Neural cell (in vitro differentiated cells): ENCODE measurements at regions not wholly inside any gene's neighbourhood (a gene's known extent, or its start where the extent isn't known, plus 50 kb on each side); places are given as distances from the start of the nearest gene placed in this dataset.

Source experiments
- H2AFZ ChIP-seq: fragments of 200-600, 300-800 bp; sonication (generic), shearing (Covaris generic); 2 replicates; pipeline ENCODE4 v1.6.0; 2014; ENCODE audit warnings: low read depth, mild to moderate bottlenecking, antibody characterized with exemption, low read length, moderate library complexity
- H3F3A ChIP-seq: fragments of 200-600 bp; shearing (Covaris generic); 2 replicates; pipeline ENCODE4 v1.6.1; 2016; ENCODE audit warnings: mild to moderate bottlenecking, moderate library complexity, mixed read lengths, antibody characterized with exemption, low read length; ENCODE audit not compliant: insufficient read depth, poor library complexity, severe bottlenecking
- H3K27ac ChIP-seq: fragments of 200-600, 300-800 bp; sonication (generic), shearing (Covaris generic); 2 replicates; pipeline ENCODE4 v1.5.1; 2014; ENCODE audit warnings: mild to moderate bottlenecking, low read length, moderate library complexity
- H3K27me3 ChIP-seq: fragments of 300-800, 200-600 bp; sonication (generic), shearing (Covaris generic); 2 replicates; pipeline ENCODE4 v1.6.0; 2014; ENCODE audit warnings: mild to moderate bottlenecking, low read depth, low read length, moderate library complexity; ENCODE audit not compliant: insufficient read depth
- H3K36me3 ChIP-seq: fragments of 300-800, 200-600 bp; sonication (generic), shearing (Covaris generic); 2 replicates; pipeline ENCODE4 v1.5.1; 2014; ENCODE audit warnings: mild to moderate bottlenecking, antibody characterized with exemption, low read length, moderate library complexity; ENCODE audit not compliant: insufficient read depth
- H3K4me2 ChIP-seq: fragments of 300-800, 200-600 bp; sonication (generic), shearing (Covaris generic); 2 replicates; pipeline ENCODE4 v1.6.0; 2014; ENCODE audit warnings: mild to moderate bottlenecking, low read length
- H3K4me3 ChIP-seq: fragments of 300-800, 200-600 bp; sonication (generic), shearing (Covaris generic); 2 replicates; pipeline ENCODE4 v1.5.1; 2014; ENCODE audit warnings: mild to moderate bottlenecking, low read length, moderate library complexity
- H3K79me2 ChIP-seq: fragments of 200-600 bp; shearing (Covaris generic); replicated peaks from 2 replicates; pipeline ENCODE4 v1.6.0; 2014; ENCODE audit warnings: mild to moderate bottlenecking, low read length, moderate library complexity; ENCODE audit not compliant: insufficient read depth
- H3K9ac ChIP-seq: fragments of 300-800, 200-600 bp; sonication (generic), shearing (Covaris generic); 2 replicates; pipeline ENCODE4 v1.6.1; 2016; ENCODE audit warnings: mild to moderate bottlenecking, low read length, mixed read lengths
- H3K9me2 ChIP-seq: fragments of 200-600 bp; shearing (Covaris generic); 2 replicates; pipeline ENCODE4 v1.6.1; 2016; ENCODE audit warnings: mild to moderate bottlenecking, low read length, mixed read lengths; ENCODE audit not compliant: insufficient read depth
- H3K9me3 ChIP-seq: fragments of 200-600, 300-800 bp; sonication (generic), shearing (Covaris generic); 2 replicates; pipeline ENCODE4 v1.6.1; 2016; ENCODE audit warnings: mild to moderate bottlenecking, mixed run types, low read length, moderate library complexity, mixed read lengths
- H4K20me1 ChIP-seq: fragments of 200-600 bp; shearing (Covaris generic); 2 replicates; pipeline ENCODE4 v1.6.1; 2016; ENCODE audit warnings: mild to moderate bottlenecking, mixed run types; ENCODE audit not compliant: insufficient read depth
- CTCF ChIP-seq: fragments of 450-650 bp; IDR thresholded peaks from 2 replicates; pipeline ENCODE4 v1.5.1; 2014; ENCODE audit warnings: antibody characterized with exemption, mild to moderate bottlenecking, moderate library complexity; ENCODE audit not compliant: poor library complexity, severe bottlenecking
- EP300 ChIP-seq: fragments of 450-650 bp; conservative IDR thresholded peaks from 2 replicates; pipeline ENCODE4 v1.6.1; 2014; ENCODE audit warnings: antibody characterized with exemption, mild to moderate bottlenecking, moderate library complexity; ENCODE audit not compliant: poor library complexity, severe bottlenecking
- EZH2 ChIP-seq: fragments of 200-600, 300-800 bp; shearing (Covaris generic), sonication (generic); IDR thresholded peaks from 2 replicates; pipeline ENCODE4 v1.6.1; 2014; ENCODE audit warnings: antibody characterized with exemption, low read length, borderline replicate concordance, mild to moderate bottlenecking; ENCODE audit not compliant: insufficient read depth, poor library complexity, severe bottlenecking
- MXI1 ChIP-seq: fragments of 450-650 bp; conservative IDR thresholded peaks from 2 replicates; pipeline ENCODE4 v1.6.1; 2014; ENCODE audit warnings: antibody characterized with exemption, mild to moderate bottlenecking; ENCODE audit not compliant: poor library complexity, severe bottlenecking
- POLR2AphosphoS5 ChIP-seq: IDR thresholded peaks from 2 replicates; pipeline ENCODE4 v1.6.1; 2012
- RAD21 ChIP-seq: fragments of 450-650 bp; conservative IDR thresholded peaks from 2 replicates; pipeline ENCODE4 v1.6.1; 2014; ENCODE audit warnings: antibody characterized with exemption, mild to moderate bottlenecking, moderate library complexity
- REST ChIP-seq: IDR thresholded peaks from 2 replicates; pipeline ENCODE4 v1.6.1; 2012; ENCODE audit warnings: borderline replicate concordance
- SMC3 ChIP-seq: fragments of 450-650 bp; conservative IDR thresholded peaks from 2 replicates; pipeline ENCODE4 v1.6.1; 2014; ENCODE audit warnings: antibody characterized with exemption, mild to moderate bottlenecking, moderate library complexity; ENCODE audit not compliant: poor library complexity
- TAF1 ChIP-seq: IDR thresholded peaks from 2 replicates; pipeline ENCODE4 v1.6.1; 2012; ENCODE audit warnings: low read depth

GRCh38 chr2:65922794-65923193 is 490.4 kb upstream of the SPRED2 start:
- no peak overlapping the region for H3K9ac ChIP-seq
- H3K79me2 ChIP-seq = no peaks in the 10 kb centered on the region
- TF ChIP-seq REST = no peak
- no peak for TF ChIP-seq SMC3
- TF ChIP-seq EP300 = no peak
- TF ChIP-seq TAF1 = no peak
- TF ChIP-seq EZH2 = no peak
- no peak for TF ChIP-seq POLR2AphosphoS5
- TF ChIP-seq CTCF = no peak
- no peak for TF ChIP-seq MXI1
- TF ChIP-seq RAD21 = no peak

GRCh38 chr2:65922030-65922429 is 489.6 kb upstream of the SPRED2 start:
- H3K27me3 ChIP-seq = no peaks in the 10 kb centered on the region
- no peak overlapping the region for H2AFZ ChIP-seq
- no peaks in the 10 kb centered on the region for H3K36me3 ChIP-seq
- TF ChIP-seq MXI1 (no peak), SMC3 (no peak), EZH2 (no peak), EP300 (no peak), POLR2AphosphoS5 (no peak), TAF1 (no peak), REST (no peak), CTCF (no peak), RAD21 (no peak)
- no peak overlapping the region for H3K27ac ChIP-seq
- no peaks in the 10 kb centered on the region for H3K9me2 ChIP-seq
- no peak overlapping the region for H3K4me2 ChIP-seq
- no peak overlapping the region for H3K4me3 ChIP-seq
- no peaks in the 10 kb centered on the region for H3K9me3 ChIP-seq
- no peaks in the 10 kb centered on the region for H3F3A ChIP-seq
- no peaks in the 10 kb centered on the region for H4K20me1 ChIP-seq
- H3K79me2 ChIP-seq = no peaks in the 10 kb centered on the region
- no peak overlapping the region for H3K9ac ChIP-seq

More at GRCh38 chr2:65922794-65923193, 490.4 kb upstream of the SPRED2 start:
- Histone ChIP-seq H3K9me3 (no peaks in the 10 kb centered on the region), H2AFZ (no peak overlapping the region), H3K4me2 (no peak overlapping the region), H3K27me3 (no peaks in the 10 kb centered on the region), H3F3A (no peaks in the 10 kb centered on the region), H4K20me1 (no peaks in the 10 kb centered on the region), H3K4me3 (no peak overlapping the region), H3K27ac (no peak overlapping the region), H3K9me2 (no peaks in the 10 kb centered on the region), H3K36me3 (no peaks in the 10 kb centered on the region)
